NCI-H1417 (cell line): ENCODE measurements at regions not wholly inside any gene's neighbourhood (a gene's known extent, or its start where the extent isn't known, plus 50 kb on each side); places are given as distances from the start of the nearest gene placed in this dataset.
"Not testable (repeated sequence)": the region's sequence is repeated elsewhere in the genome, so short reads cannot be mapped to it uniquely, and the experiment has no call there.

ENCODE experiments used
- DNase-seq, 3 experiments: peaks; one replicate each; lab custom pipeline; 2025; lab: John Stamatoyannopoulos, UW

- no peak for DNase-seq
Measured at GRCh38 chr14:101282418-101282817, 278.9 kb upstream of the DIO3 start.

DNA sequence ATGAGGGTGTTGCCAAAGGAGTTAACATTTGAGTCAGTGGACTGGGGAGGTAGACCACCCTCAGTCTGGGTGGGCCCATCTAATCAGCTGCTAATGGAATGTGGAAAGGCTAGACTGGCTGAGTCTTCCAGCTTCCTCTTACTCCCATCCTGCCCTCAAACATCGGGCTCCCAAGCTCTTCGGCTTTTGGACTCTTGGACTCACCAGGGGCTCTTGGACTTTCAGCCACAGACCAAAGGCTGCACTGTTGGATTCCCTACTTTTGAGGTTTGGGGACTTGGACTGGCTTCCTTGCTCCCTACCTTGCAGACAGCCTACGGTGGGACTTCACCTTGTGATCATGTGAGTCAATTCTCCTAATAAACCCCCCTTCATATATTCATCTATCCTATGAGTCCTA is 276.6 kb upstream of the DIO3 start:
- DNase-seq, result no peak

DNA sequence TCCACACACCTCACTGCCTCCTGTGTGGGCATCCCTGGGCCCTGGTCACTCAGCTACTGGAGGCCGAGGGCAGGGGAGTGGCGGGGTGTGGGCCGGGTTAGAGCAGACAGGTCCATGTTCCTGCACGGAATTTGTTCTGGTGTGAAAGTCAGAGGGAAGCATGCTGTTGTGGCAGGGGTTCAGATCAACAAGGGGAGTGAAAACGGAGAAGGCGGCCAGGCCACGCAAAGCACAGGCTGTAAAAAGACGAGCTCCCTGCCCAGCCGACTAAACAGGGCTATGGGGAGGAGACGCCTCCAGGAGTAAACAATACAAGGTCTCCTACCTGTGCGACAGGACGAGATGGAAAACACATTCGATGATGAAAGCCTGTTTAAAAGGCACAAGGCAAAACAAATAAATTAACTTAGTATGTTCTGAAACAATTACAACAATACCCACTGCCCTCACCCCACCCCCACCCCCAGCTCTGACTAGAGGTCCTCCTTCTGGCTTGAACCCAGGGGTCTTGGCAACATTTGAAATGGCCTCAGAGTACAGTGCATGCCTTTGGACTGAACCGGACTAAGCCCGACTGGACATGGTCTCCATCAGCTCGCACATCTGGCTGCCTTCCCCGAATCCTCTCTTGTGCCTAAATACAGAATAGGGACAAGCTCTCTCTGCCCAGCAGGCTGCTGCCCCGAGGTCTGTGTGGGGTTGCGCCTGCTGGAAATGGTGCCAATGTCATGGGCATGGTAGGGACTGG is 274.9 kb upstream of the DIO3 start:
- DNase-seq, result no peak

DNA sequence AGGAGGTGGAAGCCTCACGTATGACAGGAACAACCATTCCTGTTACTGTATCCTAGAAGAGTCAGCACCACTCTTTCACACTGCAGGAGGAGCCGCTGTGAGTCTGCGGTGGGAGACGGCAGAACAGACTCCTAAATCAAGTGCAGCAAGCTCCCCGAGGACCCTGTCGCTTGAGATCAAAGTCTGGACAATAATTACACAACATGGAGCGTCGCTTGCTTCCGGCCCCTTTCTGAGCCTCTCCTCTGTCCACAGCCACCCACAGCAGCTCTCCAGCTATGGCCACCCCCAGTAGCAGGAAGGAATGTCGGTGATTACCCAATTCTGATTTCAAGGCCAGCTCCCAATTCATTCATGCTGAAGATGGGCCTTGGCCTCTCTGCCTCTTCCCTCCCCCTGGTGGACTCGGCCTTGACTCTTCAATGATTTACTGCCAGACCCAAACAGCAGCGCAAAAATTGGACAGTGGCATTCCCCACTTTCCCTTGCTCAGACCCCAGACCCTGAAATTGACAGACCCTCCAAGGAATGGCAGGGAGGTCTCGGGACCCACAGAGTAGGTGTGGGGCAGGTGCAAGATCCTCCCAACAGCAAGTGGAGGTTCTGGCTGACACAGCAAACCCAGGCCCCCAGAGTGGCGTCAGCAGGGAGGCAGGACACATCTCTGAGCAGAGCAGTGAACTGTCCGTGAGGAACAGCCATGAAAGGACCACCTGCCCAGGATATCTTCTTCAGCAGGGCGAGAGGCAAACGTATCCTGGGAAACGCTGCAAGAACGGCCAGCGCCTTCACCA is 272.7 kb upstream of the DIO3 start:
- DNase-seq, result no peak

DNA sequence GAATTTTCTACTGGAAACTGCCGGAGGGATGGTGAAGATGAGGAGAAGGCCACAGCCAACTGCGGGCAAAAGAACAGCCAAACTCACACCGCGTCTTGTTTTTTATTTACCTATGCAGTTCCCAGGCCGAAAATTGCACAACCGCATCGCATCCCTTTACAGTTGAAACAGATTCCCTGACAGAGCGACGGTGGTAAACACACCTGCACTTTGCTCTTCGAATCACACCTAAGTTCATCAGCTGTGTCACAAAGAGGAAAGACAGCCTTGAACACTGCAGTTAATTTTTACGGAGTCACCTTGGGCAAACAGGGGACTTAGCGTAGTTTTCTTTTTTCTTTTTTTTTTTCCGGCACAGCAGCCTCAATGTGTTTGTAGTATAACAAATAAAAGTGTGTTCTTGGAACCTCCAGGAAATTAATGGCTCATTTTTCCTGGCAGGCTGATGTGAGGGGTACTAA is 272.0 kb upstream of the DIO3 start:
- no peak for DNase-seq

- no peak for DNase-seq
Measured at GRCh38 chr14:101289911-101290310, 271.4 kb upstream of the DIO3 start.

DNA sequence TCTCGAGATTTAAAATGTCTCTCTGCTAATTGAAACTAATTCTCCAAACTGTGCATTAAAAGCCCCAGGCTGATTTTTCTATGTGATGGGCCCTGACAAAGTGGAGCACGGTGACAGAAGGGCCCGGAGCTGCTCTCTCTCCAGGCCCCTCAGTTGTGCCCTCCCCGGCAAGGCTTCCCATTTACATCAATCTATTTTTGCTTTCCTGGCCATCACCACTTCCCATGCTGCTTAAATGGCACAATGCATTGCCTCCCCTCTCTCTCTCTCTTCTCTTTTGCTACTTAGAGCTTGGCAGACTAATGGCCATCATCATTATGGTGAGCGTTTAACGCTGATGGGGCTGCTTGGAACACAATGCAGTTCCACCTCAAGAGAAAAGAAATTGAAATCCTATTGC is 270.7 kb upstream of the DIO3 start:
- DNase-seq, result peak in 1 of 3 experiments; percentile 9

GRCh38 chr14:101291390-101291789 is 269.9 kb upstream of the DIO3 start:
- DNase-seq, result no peak

DNA sequence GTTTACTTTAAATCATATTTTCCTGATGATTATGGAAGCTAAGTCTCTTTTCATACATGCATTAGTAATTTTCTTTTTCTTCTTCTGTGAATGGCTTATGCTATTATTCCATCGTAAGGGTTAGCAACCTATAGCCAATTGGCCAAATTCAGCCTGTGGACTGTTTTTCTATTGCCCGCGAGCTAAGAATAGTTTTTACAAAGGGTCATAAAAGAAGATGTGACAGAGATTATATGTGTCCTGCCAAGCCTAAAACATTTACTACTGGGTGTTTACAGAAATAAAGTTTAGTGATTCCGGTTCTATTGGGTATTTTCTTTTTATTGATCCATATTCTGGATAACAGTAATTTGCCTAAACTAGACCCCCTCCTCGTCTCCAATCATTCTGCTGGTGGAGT is 268.8 kb upstream of the DIO3 start:
- DNase-seq, result no peak

DNA sequence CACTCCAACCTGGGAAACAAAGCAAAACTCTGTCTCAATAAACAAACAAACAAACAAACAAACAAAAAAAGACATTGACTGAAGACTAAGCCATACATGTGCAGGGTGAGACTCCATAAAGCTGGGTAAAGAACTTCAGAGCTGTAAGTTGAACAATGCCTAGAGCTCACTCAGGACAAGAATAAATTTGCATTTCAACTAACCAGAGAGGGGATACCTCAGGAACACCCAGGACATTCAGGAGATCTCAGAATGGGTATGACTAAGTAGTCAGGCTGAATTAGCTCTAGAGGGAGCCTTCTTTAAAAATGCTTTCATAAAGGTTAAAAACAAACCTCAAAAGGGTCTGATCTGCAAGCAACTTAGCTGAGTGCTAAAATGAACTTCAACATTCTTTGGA is 267.7 kb upstream of the DIO3 start:
- no peak for DNase-seq

DNA sequence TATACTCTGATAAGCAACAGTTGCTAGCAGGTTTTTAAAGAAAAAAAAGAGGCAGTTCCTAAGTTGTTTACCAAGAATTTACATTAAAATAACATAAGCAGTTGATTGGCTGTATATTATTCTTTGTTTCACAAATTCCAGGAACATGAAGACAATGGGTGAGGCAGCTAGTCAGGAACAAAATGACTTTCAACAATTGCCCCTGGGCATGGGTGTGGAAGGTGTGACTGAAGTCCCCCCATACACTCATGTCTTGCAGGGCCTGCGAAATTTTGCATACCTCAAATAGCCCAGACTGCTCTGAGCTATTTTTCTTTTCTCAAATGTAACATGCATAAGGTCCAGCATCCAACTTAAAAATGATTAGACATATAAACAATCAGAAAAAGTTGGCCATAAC is 267.2 kb upstream of the DIO3 start:
- no peak for DNase-seq

DNA sequence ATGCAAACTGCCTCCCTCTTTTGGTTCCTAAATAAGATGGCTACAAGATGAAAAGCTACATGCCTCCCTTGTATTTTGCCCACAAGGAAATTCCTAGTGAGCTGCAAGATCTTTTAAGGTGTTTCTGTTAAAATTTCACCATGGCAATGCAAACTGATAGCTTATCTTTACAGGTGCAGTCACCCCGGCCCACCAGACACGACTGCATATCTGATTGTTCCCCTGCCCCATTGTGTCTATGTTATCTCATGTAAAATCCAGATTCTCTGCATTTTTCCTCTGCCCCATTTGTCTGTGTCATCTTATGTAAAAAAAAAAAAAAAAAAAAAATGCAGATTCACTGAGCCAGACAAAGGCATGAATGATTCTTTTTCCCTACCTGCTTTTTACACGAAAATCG is 261.5 kb upstream of the DIO3 start:
- not testable (repeated sequence) for DNase-seq

DNA sequence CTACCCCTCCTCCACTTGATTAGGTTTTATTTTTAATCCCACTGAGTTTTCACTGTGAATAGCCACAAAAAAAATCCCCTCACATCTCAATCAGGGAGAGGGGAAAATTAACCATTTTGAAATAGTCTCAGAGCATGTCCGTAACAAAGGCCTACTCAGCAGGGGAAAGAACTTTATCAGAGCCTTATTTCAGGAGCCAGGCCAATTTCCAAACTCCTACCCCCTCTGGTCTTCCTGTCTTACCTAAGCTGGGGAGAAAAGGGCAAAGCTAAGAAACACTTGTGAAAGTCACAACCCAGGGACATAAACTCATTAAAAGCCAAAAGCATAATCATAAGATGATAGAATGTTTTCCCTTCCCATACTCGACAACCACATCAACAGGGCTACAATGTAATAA is 260.3 kb upstream of the DIO3 start:
- no peak for DNase-seq

DNA sequence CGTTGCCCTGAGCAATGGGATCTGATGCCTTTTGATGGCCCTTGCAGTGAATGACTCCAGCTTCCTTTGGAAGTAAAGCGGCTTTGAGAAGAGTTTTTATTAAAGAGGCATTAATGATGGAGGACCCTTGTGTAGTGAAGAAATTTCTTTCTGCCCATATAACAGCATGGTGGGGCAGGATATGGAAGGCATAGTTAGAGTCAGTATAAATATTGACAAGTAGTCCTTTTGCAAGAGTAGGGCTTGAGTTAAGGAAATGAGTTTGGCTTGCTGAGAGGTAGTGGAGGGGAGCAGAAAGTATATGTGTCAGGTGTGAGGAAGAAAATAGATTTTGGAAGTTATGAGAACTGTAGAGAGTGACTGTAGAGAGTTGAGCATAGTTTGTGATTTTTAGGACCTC is 254.1 kb upstream of the DIO3 start:
- not testable (repeated sequence) for DNase-seq

GRCh38 chr14:101311186-101311585 is 250.1 kb upstream of the DIO3 start:
- not testable (repeated sequence) for DNase-seq

DNA sequence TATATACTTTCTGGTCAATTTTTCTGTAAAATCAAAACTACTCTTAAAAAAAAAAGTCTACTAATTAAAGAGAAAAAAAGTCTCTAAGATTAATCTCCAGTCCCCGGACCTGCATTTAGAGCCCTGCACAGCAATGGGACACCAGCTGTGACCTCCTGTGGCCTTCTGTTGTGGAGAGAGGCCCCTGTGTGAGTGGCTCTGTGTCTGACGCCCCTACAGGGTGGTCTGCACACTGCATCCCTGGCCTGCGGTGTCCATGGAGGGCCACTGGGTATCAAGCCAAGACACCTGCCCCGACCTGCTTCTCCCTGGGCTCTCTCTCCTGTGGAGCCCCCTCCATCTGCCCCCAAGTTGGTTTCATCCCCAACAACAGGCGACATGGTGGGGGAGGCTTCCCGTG is 248.0 kb upstream of the DIO3 start:
- no peak for DNase-seq

- DNase-seq, result no peak
Measured at GRCh38 chr14:101315802-101316296, 245.4 kb upstream of the DIO3 start.

GRCh38 chr14:101318271-101318670 is 243.0 kb upstream of the DIO3 start:
- peak in 1 of 3 experiments; percentile 20 for DNase-seq

DNA sequence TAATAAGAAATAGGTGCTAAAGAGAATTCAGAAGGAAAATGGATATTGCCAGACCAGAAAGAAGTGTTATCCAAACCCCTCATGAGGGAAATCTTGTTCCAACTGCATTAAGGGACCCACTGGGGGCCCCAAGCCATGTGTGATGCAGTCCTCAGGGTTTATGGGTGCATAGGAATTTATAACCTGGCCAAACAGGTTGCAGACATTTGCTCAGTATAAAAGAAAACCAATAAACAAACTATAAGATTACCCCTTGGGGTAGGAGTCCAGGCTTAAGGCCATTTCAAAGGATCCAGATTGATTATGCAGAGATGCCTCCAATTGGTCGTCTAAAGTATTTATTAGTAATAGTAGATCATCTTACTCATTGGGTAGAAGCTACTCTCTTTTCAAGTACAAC is 240.9 kb upstream of the DIO3 start:
- no peak for DNase-seq

DNA sequence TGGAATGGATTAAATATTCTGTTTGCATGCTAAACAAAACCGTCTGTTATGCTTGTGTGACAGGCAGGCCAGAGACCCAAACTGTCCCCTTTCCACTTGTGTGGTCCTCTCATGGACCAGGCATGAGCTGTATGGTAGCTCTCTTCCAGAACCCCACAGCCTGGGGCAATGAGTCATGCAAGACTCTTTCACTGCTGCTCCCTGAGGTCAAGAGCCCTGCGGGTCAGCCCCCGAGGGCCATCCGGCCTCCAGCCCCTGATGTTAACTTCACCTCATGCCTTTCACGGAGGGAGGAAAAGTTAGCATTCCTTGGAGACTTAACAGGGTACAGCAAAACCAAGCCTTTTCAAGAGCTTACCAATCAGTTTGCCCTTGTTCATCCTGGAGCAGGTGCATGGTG is 239.1 kb upstream of the DIO3 start:
- no peak for DNase-seq

DNA sequence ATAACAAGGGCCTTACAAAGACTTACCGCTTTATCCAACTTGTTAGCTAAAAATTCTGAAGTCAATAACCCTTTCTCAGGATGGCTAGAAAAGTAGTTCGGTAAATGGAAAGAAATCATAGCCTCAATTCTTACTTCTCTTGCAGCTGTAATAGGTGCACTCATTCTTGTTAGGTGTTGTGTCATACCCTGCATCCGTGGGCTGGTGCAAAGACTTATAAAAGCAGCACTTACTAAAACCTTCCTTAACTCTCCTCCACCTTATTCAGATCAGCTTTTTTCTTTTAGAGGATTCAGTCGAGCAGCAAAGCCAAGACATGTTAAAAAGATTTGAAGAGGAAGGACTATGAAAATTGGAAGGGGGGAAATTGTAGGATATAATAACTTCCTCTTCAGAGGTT is 238.2 kb upstream of the DIO3 start:
- no peak for DNase-seq

DNA sequence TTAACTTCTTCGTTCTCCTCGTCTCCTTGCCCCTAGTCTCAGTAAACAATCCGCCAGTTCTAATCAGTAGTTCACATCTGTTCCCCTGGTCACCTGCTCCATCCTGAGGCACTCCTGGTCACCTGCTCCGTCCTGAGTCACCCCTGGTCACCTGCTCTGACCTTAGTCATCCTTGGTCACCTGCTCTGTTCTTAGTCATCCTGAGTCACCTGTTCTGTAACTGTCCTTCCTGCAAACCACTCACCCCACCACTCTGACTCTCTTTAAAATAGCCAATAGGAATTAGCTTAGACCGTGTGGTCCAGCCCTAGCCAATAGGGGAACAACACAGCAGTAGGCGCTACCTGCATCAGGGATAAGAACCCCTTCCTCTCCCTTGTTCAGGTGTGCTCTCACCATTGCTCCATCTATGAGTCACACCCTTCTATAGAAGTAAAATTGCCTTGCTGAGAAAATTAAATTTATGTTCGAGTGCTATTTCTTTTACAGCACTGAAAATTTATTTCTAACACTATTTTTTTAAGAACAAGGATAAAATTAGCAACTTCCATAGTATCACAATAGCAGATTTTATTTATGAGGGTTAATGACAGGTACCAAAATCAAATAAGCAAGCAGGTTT is 237.6 kb upstream of the DIO3 start:
- DNase-seq, result not testable (repeated sequence)

DNA sequence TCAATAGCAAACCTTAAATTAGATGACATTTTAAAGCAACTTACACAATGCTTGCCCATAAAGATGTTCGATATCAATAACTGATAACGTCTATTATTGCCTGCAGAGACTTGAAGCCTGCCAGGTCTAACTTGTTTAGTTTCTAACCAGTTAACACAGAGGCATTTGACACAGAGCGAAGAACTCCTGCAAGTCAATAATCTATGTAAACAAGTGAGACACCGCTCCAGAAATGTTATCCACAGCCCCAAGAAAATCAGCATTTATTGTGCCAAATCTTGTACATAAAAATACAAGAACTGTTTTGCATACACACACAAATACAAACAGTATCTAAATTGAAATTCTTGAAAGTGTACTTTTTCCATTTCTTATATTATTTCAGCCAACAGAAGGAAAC is 236.0 kb upstream of the DIO3 start:
- no peak for DNase-seq
